Right atrium auricular region (tissue), 2 donors: ENCODE measurements at regions not wholly inside any gene's neighbourhood (a gene's known extent, or its start where the extent isn't known, plus 50 kb on each side); places are given as distances from the start of the nearest gene placed in this dataset.

Experiments used
- DNase-seq: peaks from one replicate; pipeline ENCODE4 v3.0.0-alpha.2; 2019; ENCODE audit warnings: low spot score
- H3K27ac ChIP-seq, 2 donors: fragments of 200-600 bp; sonication (generic); 1 replicate in 1 of 2; 2 replicates in 1 of 2; pipeline ENCODE4 v1.5.1; 2016 to 2019
- H3K27me3 ChIP-seq, 2 donors: fragments of 200-600 bp; sonication (generic); one replicate each; pipeline versions ENCODE4 v1.5.1 to v1.6.0; 2017 to 2019
- H3K36me3 ChIP-seq: fragments of 200-600 bp; sonication (generic); one replicate; pipeline ENCODE4 v1.5.1; 2016
- H3K4me1 ChIP-seq, 2 donors: fragments of 200-600 bp; sonication (generic); one replicate each; pipeline versions ENCODE4 v1.5.1 to v1.6.0; 2017 to 2019
- H3K4me3 ChIP-seq, 2 donors: fragments of 200-600 bp; sonication (generic); 1 replicate in 1 of 2; 2 replicates in 1 of 2; pipeline ENCODE4 v1.5.1; 2017 to 2019; ENCODE audit warnings: mild to moderate bottlenecking in 1 of 2, moderate library complexity in 1 of 2
- H3K9me3 ChIP-seq, 2 donors: fragments of 200-600 bp; sonication (generic); one replicate each; pipeline ENCODE4 v1.5.1; 2019
- CTCF ChIP-seq, 2 donors: fragments of 200-600 bp; sonication (generic); IDR thresholded peaks; one replicate each; pipeline ENCODE4 v1.5.1; 2019; ENCODE audit warnings: antibody characterized with exemption in 2 of 2

GRCh38 chr6:130694606-130695005 lies 132.6 kb upstream of the SMLR1 start:
- no peak for TF ChIP-seq CTCF (IDR thresholded peaks at IDR 0.05)
- H3K4me1 ChIP-seq: no peaks in the 10 kb centered on the region
- H3K4me3 ChIP-seq: no peak overlapping the region
- no peak overlapping the region for H3K27ac ChIP-seq
- no peaks in the 10 kb centered on the region for H3K36me3 ChIP-seq
- no peaks in the 10 kb centered on the region for H3K9me3 ChIP-seq
- DNase-seq: no peak
- no peaks in the 10 kb centered on the region for H3K27me3 ChIP-seq

GRCh38 chr6:130696806-130697205 lies 130.4 kb upstream of the SMLR1 start:
- TF ChIP-seq CTCF (IDR thresholded peaks at IDR 0.05): no peak
- Histone ChIP-seq H3K9me3 (no peaks in the 10 kb centered on the region), H3K36me3 (no peaks in the 10 kb centered on the region), H3K4me3 (no peak overlapping the region), H3K4me1 (no peaks in the 10 kb centered on the region), H3K27ac (no peak overlapping the region), H3K27me3 (no peaks in the 10 kb centered on the region)
- DNase-seq: no peak

- Histone ChIP-seq H3K9me3 (no peaks in the 10 kb centered on the region), H3K4me1 (no peaks in the 10 kb centered on the region), H3K4me3 (no peak overlapping the region), H3K36me3 (no peaks in the 10 kb centered on the region), H3K27me3 (no peaks in the 10 kb centered on the region), H3K27ac (no peak overlapping the region)
- no peak for TF ChIP-seq CTCF (IDR thresholded peaks at IDR 0.05)
- no peak for DNase-seq
These were observed 129.8 kb upstream of the SMLR1 start for GRCh38 chr6:130697271-130697994.

GRCh38 chr6:130697995-130698535 lies 129.1 kb upstream of the SMLR1 start:
- Histone ChIP-seq H3K4me1 (no peaks in the 10 kb centered on the region), H3K27me3 (no peaks in the 10 kb centered on the region), H3K27ac (no peak overlapping the region), H3K36me3 (no peaks in the 10 kb centered on the region), H3K4me3 (no peak overlapping the region), H3K9me3 (no peaks in the 10 kb centered on the region)
- TF ChIP-seq CTCF (IDR thresholded peaks at IDR 0.05): peak in 1 of 2 donors; percentile 71
- no peak for DNase-seq

GRCh38 chr6:130699742-130700141 lies 127.5 kb upstream of the SMLR1 start:
- Histone ChIP-seq H3K27ac (no peak overlapping the region), H3K9me3 (peaks cover 0 to 2% of the 10 kb centered on the region in 2 donors), H3K4me1 (no peaks in the 10 kb centered on the region), H3K27me3 (no peaks in the 10 kb centered on the region), H3K36me3 (no peaks in the 10 kb centered on the region), H3K4me3 (no peak overlapping the region)
- TF ChIP-seq CTCF (IDR thresholded peaks at IDR 0.05): no peak
- DNase-seq: no peak

- H3K27ac ChIP-seq: no peak overlapping the region
- no peak overlapping the region for H3K4me3 ChIP-seq
- H3K4me1 ChIP-seq: no peaks in the 10 kb centered on the region
- H3K36me3 ChIP-seq: no peaks in the 10 kb centered on the region
- DNase-seq: no peak
- TF ChIP-seq CTCF (IDR thresholded peaks at IDR 0.05): no peak
- H3K27me3 ChIP-seq: no peaks in the 10 kb centered on the region
- peaks cover 0 to 2% of the 10 kb centered on the region in 2 donors for H3K9me3 ChIP-seq
These were observed 126.8 kb upstream of the SMLR1 start for GRCh38 chr6:130700397-130700796.
